ENCODE measurements at regions not wholly inside any gene's neighbourhood (a gene's known extent, or its start where the extent isn't known, plus 50 kb on each side); places are given as distances from the start of the nearest gene placed in this dataset.

DNA sequence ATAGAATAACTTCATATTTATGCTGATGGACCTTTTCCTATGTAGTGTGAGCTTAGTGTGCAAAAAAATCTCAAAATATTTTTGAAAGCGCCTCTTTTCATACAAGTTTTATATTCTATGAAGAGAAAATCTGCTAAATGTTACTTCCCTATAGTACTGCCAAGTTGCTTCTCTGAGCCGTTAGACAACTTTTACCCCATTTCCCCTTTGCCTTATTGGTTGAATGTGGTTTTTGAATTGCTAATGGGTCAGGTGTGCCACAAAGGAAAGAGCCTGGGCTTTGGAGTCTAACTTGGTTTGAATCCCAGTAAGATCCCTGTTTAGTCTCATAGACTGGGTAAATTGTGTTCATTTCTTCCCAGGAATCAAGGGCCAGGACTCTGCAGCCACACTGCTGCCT is 261.5 kb downstream of the SNX10 start:
- POLR2A ChIA-PET: interaction anchor here (0.6 kb wide), 1 partner anchor 136 kb away, joined by 3 read pairs; no protein-coding TSS in a partner anchor
- CTCF ChIA-PET: interaction anchor here (0.5 to 4.5 kb wide), 18 partner anchors 9 to 660 kb away, joined by 3 to 34 read pairs (median 4); no protein-coding TSS in a partner anchor
- no peaks in the 10 kb centered on the region for H3K9me2 ChIP-seq

More for the DNA sequence above, 261.5 kb downstream of the SNX10 start:
- H3K79me2 ChIP-seq (ENCODE audit: insufficient read depth): no peaks in the 10 kb centered on the region
- H3K4me2 ChIP-seq: no peak overlapping the region
- H2AFZ ChIP-seq (ENCODE audit: low read depth): no peak overlapping the region
- TF ChIP-seq RAD21 (IDR thresholded peaks at IDR 0.05; ENCODE audit: low read length): no peak
- TF ChIP-seq FOSL2 (IDR thresholded peaks at IDR 0.05; ENCODE audit: borderline replicate concordance, low read depth): no peak
- TF ChIP-seq FOXJ3 (CRISPR knock-in tag; IDR thresholded peaks at IDR 0.05): no peak
- no peak for TF ChIP-seq YY1 (IDR thresholded peaks at IDR 0.05; ENCODE audit: low read depth)
- TF ChIP-seq, protein P1, sequence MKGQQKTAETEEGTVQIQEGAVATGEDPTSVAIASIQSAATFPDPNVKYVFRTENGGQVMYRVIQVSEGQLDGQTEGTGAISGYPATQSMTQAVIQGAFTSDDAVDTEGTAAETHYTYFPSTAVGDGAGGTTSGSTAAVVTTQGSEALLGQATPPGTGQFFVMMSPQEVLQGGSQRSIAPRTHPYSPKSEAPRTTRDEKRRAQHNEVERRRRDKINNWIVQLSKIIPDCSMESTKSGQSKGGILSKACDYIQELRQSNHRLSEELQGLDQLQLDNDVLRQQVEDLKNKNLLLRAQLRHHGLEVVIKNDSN (IDR thresholded peaks at IDR 0.05; ENCODE audit: borderline replicate concordance, low read depth): no peak
- TF ChIP-seq, protein P2, sequence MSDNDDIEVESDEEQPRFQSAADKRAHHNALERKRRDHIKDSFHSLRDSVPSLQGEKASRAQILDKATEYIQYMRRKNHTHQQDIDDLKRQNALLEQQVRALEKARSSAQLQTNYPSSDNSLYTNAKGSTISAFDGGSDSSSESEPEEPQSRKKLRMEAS (IDR thresholded peaks at IDR 0.05; ENCODE audit: low read depth): no peak
- TF ChIP-seq, protein P3, sequence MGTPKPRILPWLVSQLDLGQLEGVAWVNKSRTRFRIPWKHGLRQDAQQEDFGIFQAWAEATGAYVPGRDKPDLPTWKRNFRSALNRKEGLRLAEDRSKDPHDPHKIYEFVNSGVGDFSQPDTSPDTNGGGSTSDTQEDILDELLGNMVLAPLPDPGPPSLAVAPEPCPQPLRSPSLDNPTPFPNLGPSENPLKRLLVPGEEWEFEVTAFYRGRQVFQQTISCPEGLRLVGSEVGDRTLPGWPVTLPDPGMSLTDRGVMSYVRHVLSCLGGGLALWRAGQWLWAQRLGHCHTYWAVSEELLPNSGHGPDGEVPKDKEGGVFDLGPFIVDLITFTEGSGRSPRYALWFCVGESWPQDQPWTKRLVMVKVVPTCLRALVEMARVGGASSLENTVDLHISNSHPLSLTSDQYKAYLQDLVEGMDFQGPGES (IDR thresholded peaks at IDR 0.05; ENCODE audit: low read depth, low read length): no peak
- TF ChIP-seq, protein P4, sequence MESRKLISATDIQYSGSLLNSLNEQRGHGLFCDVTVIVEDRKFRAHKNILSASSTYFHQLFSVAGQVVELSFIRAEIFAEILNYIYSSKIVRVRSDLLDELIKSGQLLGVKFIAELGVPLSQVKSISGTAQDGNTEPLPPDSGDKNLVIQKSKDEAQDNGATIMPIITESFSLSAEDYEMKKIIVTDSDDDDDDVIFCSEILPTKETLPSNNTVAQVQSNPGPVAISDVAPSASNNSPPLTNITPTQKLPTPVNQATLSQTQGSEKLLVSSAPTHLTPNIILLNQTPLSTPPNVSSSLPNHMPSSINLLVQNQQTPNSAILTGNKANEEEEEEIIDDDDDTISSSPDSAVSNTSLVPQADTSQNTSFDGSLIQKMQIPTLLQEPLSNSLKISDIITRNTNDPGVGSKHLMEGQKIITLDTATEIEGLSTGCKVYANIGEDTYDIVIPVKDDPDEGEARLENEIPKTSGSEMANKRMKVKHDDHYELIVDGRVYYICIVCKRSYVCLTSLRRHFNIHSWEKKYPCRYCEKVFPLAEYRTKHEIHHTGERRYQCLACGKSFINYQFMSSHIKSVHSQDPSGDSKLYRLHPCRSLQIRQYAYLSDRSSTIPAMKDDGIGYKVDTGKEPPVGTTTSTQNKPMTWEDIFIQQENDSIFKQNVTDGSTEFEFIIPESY (IDR thresholded peaks at IDR 0.05; ENCODE audit: borderline replicate concordance, low read depth): no peak
- TF ChIP-seq, protein P5, sequence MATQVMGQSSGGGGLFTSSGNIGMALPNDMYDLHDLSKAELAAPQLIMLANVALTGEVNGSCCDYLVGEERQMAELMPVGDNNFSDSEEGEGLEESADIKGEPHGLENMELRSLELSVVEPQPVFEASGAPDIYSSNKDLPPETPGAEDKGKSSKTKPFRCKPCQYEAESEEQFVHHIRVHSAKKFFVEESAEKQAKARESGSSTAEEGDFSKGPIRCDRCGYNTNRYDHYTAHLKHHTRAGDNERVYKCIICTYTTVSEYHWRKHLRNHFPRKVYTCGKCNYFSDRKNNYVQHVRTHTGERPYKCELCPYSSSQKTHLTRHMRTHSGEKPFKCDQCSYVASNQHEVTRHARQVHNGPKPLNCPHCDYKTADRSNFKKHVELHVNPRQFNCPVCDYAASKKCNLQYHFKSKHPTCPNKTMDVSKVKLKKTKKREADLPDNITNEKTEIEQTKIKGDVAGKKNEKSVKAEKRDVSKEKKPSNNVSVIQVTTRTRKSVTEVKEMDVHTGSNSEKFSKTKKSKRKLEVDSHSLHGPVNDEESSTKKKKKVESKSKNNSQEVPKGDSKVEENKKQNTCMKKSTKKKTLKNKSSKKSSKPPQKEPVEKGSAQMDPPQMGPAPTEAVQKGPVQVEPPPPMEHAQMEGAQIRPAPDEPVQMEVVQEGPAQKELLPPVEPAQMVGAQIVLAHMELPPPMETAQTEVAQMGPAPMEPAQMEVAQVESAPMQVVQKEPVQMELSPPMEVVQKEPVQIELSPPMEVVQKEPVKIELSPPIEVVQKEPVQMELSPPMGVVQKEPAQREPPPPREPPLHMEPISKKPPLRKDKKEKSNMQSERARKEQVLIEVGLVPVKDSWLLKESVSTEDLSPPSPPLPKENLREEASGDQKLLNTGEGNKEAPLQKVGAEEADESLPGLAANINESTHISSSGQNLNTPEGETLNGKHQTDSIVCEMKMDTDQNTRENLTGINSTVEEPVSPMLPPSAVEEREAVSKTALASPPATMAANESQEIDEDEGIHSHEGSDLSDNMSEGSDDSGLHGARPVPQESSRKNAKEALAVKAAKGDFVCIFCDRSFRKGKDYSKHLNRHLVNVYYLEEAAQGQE (IDR thresholded peaks at IDR 0.05; ENCODE audit: low read depth, low read length): no peak
- no peak for TF ChIP-seq CHD2 (IDR thresholded peaks at IDR 0.05; ENCODE audit: low read length, partially characterized antibody)
- no peak for TF ChIP-seq POLR2AphosphoS5 (IDR thresholded peaks at IDR 0.05; ENCODE audit: low read depth, low read length)
- no peak for TF ChIP-seq MEF2A (IDR thresholded peaks at IDR 0.05; ENCODE audit: borderline replicate concordance, low read depth)
- no peak for TF ChIP-seq MXI1 (IDR thresholded peaks at IDR 0.05; ENCODE audit: low read depth, low read length)
- TF ChIP-seq NFIC (IDR thresholded peaks at IDR 0.05; ENCODE audit: borderline replicate concordance): no peak
- no peak for TF ChIP-seq SIN3A (IDR thresholded peaks at IDR 0.05; ENCODE audit: borderline replicate concordance, low read depth, low read length)
- TF ChIP-seq, protein P6, sequence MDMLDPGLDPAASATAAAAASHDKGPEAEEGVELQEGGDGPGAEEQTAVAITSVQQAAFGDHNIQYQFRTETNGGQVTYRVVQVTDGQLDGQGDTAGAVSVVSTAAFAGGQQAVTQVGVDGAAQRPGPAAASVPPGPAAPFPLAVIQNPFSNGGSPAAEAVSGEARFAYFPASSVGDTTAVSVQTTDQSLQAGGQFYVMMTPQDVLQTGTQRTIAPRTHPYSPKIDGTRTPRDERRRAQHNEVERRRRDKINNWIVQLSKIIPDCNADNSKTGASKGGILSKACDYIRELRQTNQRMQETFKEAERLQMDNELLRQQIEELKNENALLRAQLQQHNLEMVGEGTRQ (IDR thresholded peaks at IDR 0.05; ENCODE audit: borderline replicate concordance, low read depth, low read length): no peak
- TF ChIP-seq JUND (IDR thresholded peaks at IDR 0.05): no peak
- TF ChIP-seq, protein P7, sequence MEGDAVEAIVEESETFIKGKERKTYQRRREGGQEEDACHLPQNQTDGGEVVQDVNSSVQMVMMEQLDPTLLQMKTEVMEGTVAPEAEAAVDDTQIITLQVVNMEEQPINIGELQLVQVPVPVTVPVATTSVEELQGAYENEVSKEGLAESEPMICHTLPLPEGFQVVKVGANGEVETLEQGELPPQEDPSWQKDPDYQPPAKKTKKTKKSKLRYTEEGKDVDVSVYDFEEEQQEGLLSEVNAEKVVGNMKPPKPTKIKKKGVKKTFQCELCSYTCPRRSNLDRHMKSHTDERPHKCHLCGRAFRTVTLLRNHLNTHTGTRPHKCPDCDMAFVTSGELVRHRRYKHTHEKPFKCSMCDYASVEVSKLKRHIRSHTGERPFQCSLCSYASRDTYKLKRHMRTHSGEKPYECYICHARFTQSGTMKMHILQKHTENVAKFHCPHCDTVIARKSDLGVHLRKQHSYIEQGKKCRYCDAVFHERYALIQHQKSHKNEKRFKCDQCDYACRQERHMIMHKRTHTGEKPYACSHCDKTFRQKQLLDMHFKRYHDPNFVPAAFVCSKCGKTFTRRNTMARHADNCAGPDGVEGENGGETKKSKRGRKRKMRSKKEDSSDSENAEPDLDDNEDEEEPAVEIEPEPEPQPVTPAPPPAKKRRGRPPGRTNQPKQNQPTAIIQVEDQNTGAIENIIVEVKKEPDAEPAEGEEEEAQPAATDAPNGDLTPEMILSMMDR (IDR thresholded peaks at IDR 0.05): no peak
- TF ChIP-seq GABPA (IDR thresholded peaks at IDR 0.05; ENCODE audit: low read depth): no peak
- no peak for TF ChIP-seq TCF12 (IDR thresholded peaks at IDR 0.05)
- H3K27ac ChIP-seq (ENCODE audit: low read depth in 2 of 2, low read length in 1 of 2): no peak overlapping the region
- 45% methylated on average over 2 of the region's 2 CpGs for WGBS (ENCODE audit: low lambda C conversion rate)
- H3K4me1 ChIP-seq (ENCODE audit: control insufficient read depth in 1 of 2, insufficient read depth in 2 of 2, low read depth in 1 of 2, low read length in 1 of 2): peaks cover 0 to 17% of the 10 kb centered on the region in 2 experiments; a peak in 1 of 4 replicates
- H3K9ac ChIP-seq: no peak overlapping the region
- H4K20me1 ChIP-seq (ENCODE audit: insufficient read depth): no peaks in the 10 kb centered on the region
- H3F3A ChIP-seq (replicated peaks; ENCODE audit: insufficient read depth): no peaks in the 10 kb centered on the region
- H3K27me3 ChIP-seq (ENCODE audit: insufficient read depth): no peaks in the 10 kb centered on the region
- no peak for DNase-seq
- no peaks in the 10 kb centered on the region for H3K36me3 ChIP-seq (replicated peaks in 1 of 2; ENCODE audit: control insufficient read depth in 1 of 2, insufficient read depth in 2 of 2, low read length in 1 of 2)
- H3K4me3 ChIP-seq (ENCODE audit: low read depth in 2 of 2, low read length in 1 of 2): no peak overlapping the region
- H3K9me3 ChIP-seq: no peaks in the 10 kb centered on the region

All from SK-N-SH (cell line).